Fibroblast of lung (primary cell): ENCODE measurements at regions not wholly inside any gene's neighbourhood (a gene's known extent, or its start where the extent isn't known, plus 50 kb on each side); places are given as distances from the start of the nearest gene placed in this dataset.

Source experiments
- DNase-seq, 2 donors: peaks; one replicate each; pipeline versions ENCODE4 v3.0.0 to v3.0.0-alpha.2; 2010; ENCODE audit warnings: low read depth in 2 of 2
- H2AFZ ChIP-seq: 2 replicates; pipeline ENCODE4 v1.5.1; 2012; ENCODE audit warnings: low read length, control low read depth, inconsistent platforms
- H3K27ac ChIP-seq: 2 replicates; pipeline ENCODE4 v1.5.1; 2011; ENCODE audit warnings: low read length, control low read depth; ENCODE audit not compliant: insufficient read depth
- H3K27me3 ChIP-seq: 2 replicates; pipeline ENCODE4 v1.5.1; 2011; ENCODE audit warnings: mild to moderate bottlenecking, low read length; ENCODE audit not compliant: control insufficient read depth, insufficient read depth
- H3K36me3 ChIP-seq: 2 replicates; pipeline ENCODE4 v1.5.1; 2011; ENCODE audit warnings: low read length; ENCODE audit not compliant: control insufficient read depth, insufficient read depth
- H3K4me1 ChIP-seq: 2 replicates; pipeline ENCODE4 v1.5.1; 2011; ENCODE audit warnings: low read length; ENCODE audit not compliant: control insufficient read depth, insufficient read depth; ENCODE audit errors: extremely low read depth
- H3K4me2 ChIP-seq: 2 replicates; pipeline ENCODE4 v1.5.1; 2011; ENCODE audit warnings: low read length, control low read depth; ENCODE audit not compliant: insufficient read depth; ENCODE audit errors: extremely low read depth
- H3K4me3 ChIP-seq, 4 experiments: fragments of 200-600 bp in 1 of 4; sonication (generic) in 1 of 4; replicated peaks in 1 of 4; 2 replicates each; pipeline ENCODE4 v1.5.1; 2011 to 2016; ENCODE audit warnings: low read length in 4 of 4, low read depth in 3 of 4, mild to moderate bottlenecking in 3 of 4, control low read depth in 2 of 4, inconsistent platforms in 1 of 4, mixed read lengths in 1 of 4; ENCODE audit not compliant: insufficient read depth in 1 of 4; ENCODE audit errors: control extremely low read depth in 1 of 4
- H3K79me2 ChIP-seq: 2 replicates; pipeline ENCODE4 v1.5.1; 2012; ENCODE audit warnings: mild to moderate bottlenecking, low read length, inconsistent platforms; ENCODE audit not compliant: control insufficient read depth, insufficient read depth
- H3K9ac ChIP-seq: 2 replicates; pipeline ENCODE4 v1.5.1; 2011; ENCODE audit warnings: mild to moderate bottlenecking, low read length, control low read depth; ENCODE audit not compliant: insufficient read depth
- H3K9me3 ChIP-seq: 2 replicates; pipeline ENCODE4 v1.5.1; 2012; ENCODE audit warnings: low read depth, low read length; ENCODE audit not compliant: control insufficient read depth, insufficient read depth
- H4K20me1 ChIP-seq: 2 replicates; pipeline ENCODE4 v1.5.1; 2011; ENCODE audit warnings: low read length; ENCODE audit not compliant: control insufficient read depth, insufficient read depth; ENCODE audit errors: extremely low read depth
- CTCF ChIP-seq, 2 donors: IDR thresholded peaks in 1 of 2; conservative IDR thresholded peaks in 1 of 2; 1 replicate in 1 of 2; 2 replicates in 1 of 2; pipeline ENCODE4 v1.5.1; 2011 to 2012; ENCODE audit warnings: low read length in 2 of 2, control low read depth in 1 of 2, inconsistent platforms in 1 of 2, low read depth in 1 of 2, mild to moderate bottlenecking in 1 of 2
- EZH2 ChIP-seq: IDR thresholded peaks from 2 replicates; pipeline ENCODE4 v1.5.1; 2012; ENCODE audit warnings: low read length, control low read depth, mild to moderate bottlenecking; ENCODE audit errors: missing control alignments

- TF ChIP-seq EZH2 (no peak), CTCF (conservative IDR thresholded peaks at IDR 0.05 in 1 of 2, IDR thresholded peaks at IDR 0.05 in 1 of 2; ENCODE audit: low read depth in 1 of 2, low read length in 2 of 2) (no peak)
- Histone ChIP-seq H4K20me1 (no peaks in the 10 kb centered on the region), H3K9ac (no peak overlapping the region), H3K4me2 (no peak overlapping the region), H3K27ac (no peak overlapping the region), H2AFZ (no peak overlapping the region), H3K4me3 (no peak overlapping the region), H3K27me3 (no peaks in the 10 kb centered on the region), H3K36me3 (no peaks in the 10 kb centered on the region), H3K4me1 (no peaks in the 10 kb centered on the region), H3K9me3 (no peaks in the 10 kb centered on the region), H3K79me2 (no peaks in the 10 kb centered on the region)
- DNase-seq, result no peak
Measured at GRCh38 chr15:93221759-93222158, 132.7 kb upstream of the RGMA start.

- H3K79me2 ChIP-seq, result no peaks in the 10 kb centered on the region
- no peak for DNase-seq
- no peaks in the 10 kb centered on the region for H3K27me3 ChIP-seq
- no peak overlapping the region for H3K27ac ChIP-seq
- H2AFZ ChIP-seq, result no peak overlapping the region
- no peak overlapping the region for H3K4me3 ChIP-seq
- no peak overlapping the region for H3K4me2 ChIP-seq
- H3K36me3 ChIP-seq, result no peaks in the 10 kb centered on the region
- H4K20me1 ChIP-seq, result no peaks in the 10 kb centered on the region
- no peak for TF ChIP-seq EZH2
- TF ChIP-seq CTCF (conservative IDR thresholded peaks at IDR 0.05 in 1 of 2, IDR thresholded peaks at IDR 0.05 in 1 of 2; ENCODE audit: low read depth in 1 of 2, low read length in 2 of 2), result no peak
- H3K9ac ChIP-seq, result no peak overlapping the region
- H3K4me1 ChIP-seq, result no peaks in the 10 kb centered on the region
- H3K9me3 ChIP-seq, result no peaks in the 10 kb centered on the region
Measured at GRCh38 chr15:93219859-93220420, 130.9 kb upstream of the RGMA start.

- H3K4me3 ChIP-seq, result no peak overlapping the region
Measured at GRCh38 chr15:93217343-93217742, 128.3 kb upstream of the RGMA start.

More at GRCh38 chr15:93217343-93217742, 128.3 kb upstream of the RGMA start:
- no peak for DNase-seq
- Histone ChIP-seq H3K4me2 (no peak overlapping the region), H4K20me1 (no peaks in the 10 kb centered on the region), H3K4me1 (no peaks in the 10 kb centered on the region), H3K79me2 (no peaks in the 10 kb centered on the region), H2AFZ (no peak overlapping the region), H3K36me3 (no peaks in the 10 kb centered on the region), H3K27ac (no peak overlapping the region), H3K9me3 (no peaks in the 10 kb centered on the region), H3K9ac (no peak overlapping the region), H3K27me3 (no peaks in the 10 kb centered on the region)
- no peak for TF ChIP-seq EZH2
- no peak for TF ChIP-seq CTCF (conservative IDR thresholded peaks at IDR 0.05 in 1 of 2, IDR thresholded peaks at IDR 0.05 in 1 of 2; ENCODE audit: low read depth in 1 of 2, low read length in 2 of 2)
